Gastroesophageal sphincter (tissue), 3 donors: ENCODE measurements at regions not wholly inside any gene's neighbourhood (a gene's known extent, or its start where the extent isn't known, plus 50 kb on each side); places are given as distances from the start of the nearest gene placed in this dataset.

ENCODE experiments used
- EP300 ChIP-seq: sonication (generic); formaldehyde crosslinking; IDR thresholded peaks from one replicate; pipeline ENCODE4 v1.6.1; 2017; ENCODE audit warnings: antibody characterized with exemption, mild to moderate bottlenecking
- POLR2A ChIP-seq, 2 donors: fragments of 450-650 bp; IDR thresholded peaks; one replicate each; pipeline ENCODE4 v1.6.1; 2017; ENCODE audit warnings: antibody characterized with exemption in 2 of 2, mild to moderate bottlenecking in 2 of 2, moderate library complexity in 1 of 2
- POLR2AphosphoS5 ChIP-seq: sonication (generic); formaldehyde crosslinking; IDR thresholded peaks from one replicate; pipeline ENCODE4 v1.6.1; 2017; ENCODE audit warnings: antibody characterized with exemption
- TF ChIP-seq, protein P1 (sequence below), 4 experiments: fragments of 200-600 bp in 2 of 4; fragments of 450-650 bp in 2 of 4; sonication (generic) in 1 of 4; IDR thresholded peaks; one replicate each; pipeline ENCODE4 v1.5.1; 2017 to 2019; ENCODE audit warnings: antibody characterized with exemption in 4 of 4, mild to moderate bottlenecking in 2 of 4, moderate library complexity in 2 of 4

DNA sequence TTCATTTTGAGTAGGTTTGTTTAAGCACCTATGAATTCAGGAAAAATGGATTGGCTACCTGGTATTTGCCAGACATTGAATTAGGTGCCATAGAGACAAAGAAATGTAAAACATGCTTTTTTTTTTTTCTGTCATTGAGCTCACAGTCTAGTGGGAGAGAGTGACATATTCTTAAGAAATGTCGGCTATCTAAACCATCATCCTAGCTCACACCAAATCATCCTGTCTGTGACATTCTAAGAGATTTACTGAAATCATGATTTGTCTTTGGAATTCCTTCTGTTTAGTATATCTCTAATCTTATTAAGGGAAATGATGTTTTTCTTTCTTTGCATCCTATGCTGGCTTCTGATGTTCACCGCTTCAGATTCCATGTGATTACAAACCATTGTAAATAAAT, 59.5 kb upstream of the STXBP5L start:
- TF ChIP-seq, protein P1, sequence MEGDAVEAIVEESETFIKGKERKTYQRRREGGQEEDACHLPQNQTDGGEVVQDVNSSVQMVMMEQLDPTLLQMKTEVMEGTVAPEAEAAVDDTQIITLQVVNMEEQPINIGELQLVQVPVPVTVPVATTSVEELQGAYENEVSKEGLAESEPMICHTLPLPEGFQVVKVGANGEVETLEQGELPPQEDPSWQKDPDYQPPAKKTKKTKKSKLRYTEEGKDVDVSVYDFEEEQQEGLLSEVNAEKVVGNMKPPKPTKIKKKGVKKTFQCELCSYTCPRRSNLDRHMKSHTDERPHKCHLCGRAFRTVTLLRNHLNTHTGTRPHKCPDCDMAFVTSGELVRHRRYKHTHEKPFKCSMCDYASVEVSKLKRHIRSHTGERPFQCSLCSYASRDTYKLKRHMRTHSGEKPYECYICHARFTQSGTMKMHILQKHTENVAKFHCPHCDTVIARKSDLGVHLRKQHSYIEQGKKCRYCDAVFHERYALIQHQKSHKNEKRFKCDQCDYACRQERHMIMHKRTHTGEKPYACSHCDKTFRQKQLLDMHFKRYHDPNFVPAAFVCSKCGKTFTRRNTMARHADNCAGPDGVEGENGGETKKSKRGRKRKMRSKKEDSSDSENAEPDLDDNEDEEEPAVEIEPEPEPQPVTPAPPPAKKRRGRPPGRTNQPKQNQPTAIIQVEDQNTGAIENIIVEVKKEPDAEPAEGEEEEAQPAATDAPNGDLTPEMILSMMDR (IDR thresholded peaks at IDR 0.05) = no peak
- TF ChIP-seq EP300 (no peak), POLR2A (IDR thresholded peaks at IDR 0.05) (no peak), POLR2AphosphoS5 (no peak)
